G401.6 (cell line): ENCODE measurements at regions not wholly inside any gene's neighbourhood (a gene's known extent, or its start where the extent isn't known, plus 50 kb on each side); places are given as distances from the start of the nearest gene placed in this dataset.

ENCODE experiments used
- FAIRE-seq: peaks from 2 replicates; lab custom pipeline; 2012; peaks lifted over from hg19 to GRCh38; lab: Jason Lieb, UNC

GRCh38 chr12:14153803-14154202 lies 172.4 kb upstream of the GRIN2B start:
- FAIRE-seq, result no peak

- no peak for FAIRE-seq
Observed at GRCh38 chr12:14156606-14157005, 175.2 kb upstream of the GRIN2B start.

GRCh38 chr12:14157088-14157747 lies 175.8 kb upstream of the GRIN2B start:
- no peak for FAIRE-seq

GRCh38 chr12:14164266-14164665 lies 182.9 kb upstream of the GRIN2B start:
- no peak for FAIRE-seq

DNA sequence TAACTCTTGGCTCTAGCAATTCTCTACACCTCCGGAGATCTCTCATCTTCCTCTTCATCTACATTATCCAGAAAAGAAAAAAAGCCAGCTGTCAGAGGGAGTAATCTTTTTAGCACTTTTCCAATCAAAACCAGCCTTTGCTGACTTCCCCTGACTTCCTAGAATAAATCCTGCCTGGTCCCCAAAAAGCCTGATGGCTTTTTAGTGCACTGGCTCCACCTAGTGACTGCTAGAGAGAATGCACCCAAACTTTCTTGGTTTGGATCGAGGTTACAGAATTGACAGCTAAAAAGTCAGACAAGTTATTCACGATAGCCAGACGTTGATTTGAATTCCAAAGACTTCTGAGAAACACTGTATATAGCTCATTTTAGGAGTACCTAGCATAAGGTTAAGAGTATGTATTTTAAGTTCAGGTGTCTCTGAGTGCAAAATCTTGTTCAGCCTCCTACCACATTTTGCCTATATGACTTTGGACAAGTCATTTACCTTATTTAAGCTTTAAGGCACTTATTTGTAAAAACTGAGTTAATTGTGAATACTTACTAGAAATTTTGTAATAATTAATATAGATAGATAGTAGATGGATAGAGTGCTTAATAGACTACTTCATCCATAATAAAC lies 185.7 kb upstream of the GRIN2B start:
- FAIRE-seq, result peak; percentile 93

GRCh38 chr12:14169281-14169680 lies 187.9 kb upstream of the GRIN2B start:
- no peak for FAIRE-seq

- no peak for FAIRE-seq
Observed at GRCh38 chr12:14171106-14171505, 189.7 kb upstream of the GRIN2B start.

- FAIRE-seq, result no peak
Observed at GRCh38 chr12:14175206-14175605, 190.3 kb upstream of the ATF7IP start.

- peak; percentile 68 for FAIRE-seq
Observed at GRCh38 chr12:14185427-14186192, 179.9 kb upstream of the ATF7IP start.

- FAIRE-seq, result no peak
Observed at GRCh38 chr12:14186193-14186502, 179.3 kb upstream of the ATF7IP start.

DNA sequence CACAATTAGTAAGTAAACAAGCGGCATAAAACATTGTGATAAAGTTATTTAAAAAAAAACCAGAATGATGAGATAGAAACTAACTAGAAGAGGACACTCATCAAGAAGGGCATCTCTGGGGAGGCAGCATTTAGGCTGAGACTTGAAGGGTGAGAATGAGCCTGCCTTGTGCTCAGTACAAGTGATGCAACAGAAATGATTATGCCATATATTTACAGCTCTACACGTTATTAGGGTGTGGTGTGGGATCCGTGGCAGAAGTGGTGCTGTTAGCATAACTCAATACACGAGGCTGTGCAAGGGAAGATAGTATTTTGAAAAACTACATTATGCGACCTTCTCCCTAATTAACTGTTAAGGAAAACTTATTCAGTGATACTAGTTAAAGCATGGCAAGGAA lies 178.5 kb upstream of the ATF7IP start:
- FAIRE-seq, result no peak

DNA sequence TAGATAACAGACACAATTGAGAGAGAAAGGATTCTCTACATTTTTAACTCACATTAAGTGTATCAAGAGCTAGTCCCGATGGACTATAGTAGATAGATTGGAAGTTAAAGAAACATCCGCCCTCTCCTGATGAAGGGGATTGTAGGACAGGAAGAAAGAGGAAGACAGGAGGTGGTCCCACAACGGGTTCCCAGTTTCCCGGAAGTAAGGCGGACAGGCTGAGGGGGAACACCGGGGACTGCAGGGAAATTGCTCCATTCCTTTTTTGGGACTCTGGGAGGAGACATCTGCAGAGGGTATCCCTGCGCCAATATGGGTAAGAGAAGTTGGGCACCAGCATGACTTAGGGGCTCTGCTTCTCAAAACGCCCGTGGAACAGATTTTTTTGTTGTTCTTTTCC lies 177.5 kb upstream of the ATF7IP start:
- FAIRE-seq, result no peak

DNA sequence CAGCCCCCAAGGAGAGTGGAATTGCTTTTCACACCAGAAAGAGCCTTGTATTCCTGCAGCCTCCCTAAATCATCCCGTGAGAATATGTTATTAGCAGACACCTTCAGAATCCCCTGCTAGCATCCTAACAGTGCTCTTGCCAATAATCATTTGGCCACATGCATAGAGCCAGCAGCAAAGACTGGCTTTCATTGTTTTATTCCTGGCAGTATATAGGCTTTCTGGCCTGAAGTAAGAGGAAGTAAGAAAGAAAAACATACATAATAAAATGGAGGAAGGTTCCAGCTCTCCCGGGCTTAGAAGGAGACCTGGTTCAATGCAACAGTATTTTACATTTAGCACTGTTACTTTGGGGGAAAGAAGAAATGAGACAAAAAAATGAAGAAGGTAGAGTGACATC lies 176.7 kb upstream of the ATF7IP start:
- FAIRE-seq, result no peak

- no peak for FAIRE-seq
Observed at GRCh38 chr12:14190694-14191093, 174.8 kb upstream of the ATF7IP start.

DNA sequence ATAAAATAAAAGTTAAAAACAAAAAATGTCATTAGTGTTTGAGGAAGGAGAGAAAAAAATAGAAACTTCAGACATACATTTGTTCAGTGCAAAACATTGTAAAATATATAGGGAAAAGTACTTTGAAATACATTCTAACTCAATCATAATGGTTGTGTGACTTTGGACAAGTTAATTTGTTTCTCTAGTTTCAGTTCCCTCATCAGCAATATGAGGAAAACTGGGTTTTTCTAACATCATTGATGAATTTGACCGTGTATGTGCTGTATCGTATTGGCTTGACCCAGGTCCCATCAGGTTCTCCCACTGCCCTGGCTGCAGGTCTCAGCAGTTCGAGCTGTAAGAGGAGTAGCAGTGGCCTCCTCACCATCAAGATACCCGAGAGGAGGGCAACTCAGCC lies 173.9 kb upstream of the ATF7IP start:
- no peak for FAIRE-seq

DNA sequence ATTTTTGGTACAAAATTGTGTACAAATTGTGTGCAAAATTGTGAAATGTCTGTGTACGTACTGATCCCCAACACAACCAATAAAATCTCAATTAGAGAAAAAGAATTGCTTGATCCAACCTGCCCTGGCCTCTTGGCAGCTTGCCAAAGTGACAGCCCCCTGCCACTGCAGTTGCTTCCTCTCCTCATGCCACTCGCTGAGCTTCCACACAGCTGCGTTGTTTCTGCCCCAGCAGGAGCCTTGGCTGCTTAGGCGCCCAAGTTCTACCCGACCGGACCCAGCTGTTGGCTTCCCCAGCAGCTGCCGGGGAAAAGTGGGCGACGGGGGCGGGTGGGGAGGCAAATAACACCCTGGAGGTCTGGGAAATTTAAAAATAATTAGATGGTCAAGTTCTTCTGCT lies 171.8 kb upstream of the ATF7IP start:
- no peak for FAIRE-seq

DNA sequence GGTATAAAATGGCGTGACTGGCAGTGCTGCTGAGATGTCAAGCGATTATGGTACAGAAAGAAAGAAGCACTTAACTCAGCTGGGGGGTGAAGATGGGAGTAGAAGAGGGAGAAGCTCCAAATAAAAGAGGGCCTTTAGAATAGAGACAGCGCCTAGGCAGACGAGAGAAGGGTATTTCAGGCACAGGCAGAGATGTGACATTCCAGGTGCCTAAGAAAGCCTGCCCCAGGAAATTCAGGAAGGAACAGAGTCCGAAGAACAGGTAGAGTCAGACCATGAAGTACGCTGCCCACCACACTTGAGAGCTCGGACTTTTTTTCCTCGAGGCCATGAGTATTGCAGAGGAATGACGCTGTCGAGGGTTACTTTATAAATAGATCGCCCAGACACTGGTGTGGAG lies 170.9 kb upstream of the ATF7IP start:
- FAIRE-seq, result no peak

DNA sequence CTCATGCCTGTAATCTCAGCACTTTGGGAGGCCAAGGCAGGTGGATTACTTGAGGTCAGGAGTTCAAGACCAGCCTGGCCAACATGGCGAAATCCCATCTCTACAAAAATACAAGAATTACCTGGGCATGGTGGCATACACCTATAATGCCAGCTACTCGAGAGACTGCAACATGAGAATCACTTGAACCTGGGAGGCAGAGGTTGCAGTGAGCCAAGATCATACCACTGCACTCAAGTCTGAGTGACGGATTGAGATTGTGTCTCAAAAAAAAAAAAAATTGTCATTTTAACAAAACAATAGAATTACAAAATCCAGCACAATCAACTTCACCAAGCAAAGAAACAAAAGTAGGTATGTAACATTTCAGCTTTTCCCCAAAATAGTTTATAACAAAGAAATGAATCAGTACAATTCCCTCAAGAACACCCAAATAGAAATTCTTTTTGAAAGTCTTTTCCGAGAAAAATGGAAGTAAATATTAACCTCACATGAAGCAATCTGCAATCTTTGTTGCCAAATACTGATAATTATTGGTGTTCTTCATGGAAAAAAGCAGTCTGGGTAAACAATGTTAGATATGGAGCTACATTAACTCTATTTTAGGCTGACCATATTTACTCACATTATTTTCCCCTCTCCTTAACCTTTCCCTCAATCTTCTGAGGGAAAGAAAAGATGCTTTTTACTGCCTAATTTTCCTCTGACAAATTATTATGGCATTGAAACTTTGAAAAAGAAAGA lies 165.9 kb upstream of the ATF7IP start:
- no peak for FAIRE-seq

GRCh38 chr12:14200598-14200997 lies 164.9 kb upstream of the ATF7IP start:
- peak; percentile 73 for FAIRE-seq

DNA sequence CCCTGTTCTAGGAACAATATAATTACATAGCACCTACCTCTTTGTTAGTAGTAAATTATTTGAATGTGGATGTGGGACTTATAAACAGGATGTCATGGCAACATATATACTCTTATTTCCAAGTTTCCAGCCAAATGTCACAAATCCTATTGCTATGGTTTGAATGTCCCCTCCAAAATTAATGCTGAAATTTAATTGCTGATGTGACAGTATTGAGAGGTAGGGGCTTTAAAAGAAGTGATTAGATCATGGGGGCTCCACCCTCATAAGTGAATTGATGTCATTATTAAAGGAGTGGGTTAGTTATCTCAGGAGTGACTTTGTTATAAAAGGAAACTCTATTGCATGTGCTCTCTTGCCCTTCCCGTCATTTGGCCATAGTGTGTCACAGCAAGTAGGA lies 164.2 kb upstream of the ATF7IP start:
- FAIRE-seq, result no peak

DNA sequence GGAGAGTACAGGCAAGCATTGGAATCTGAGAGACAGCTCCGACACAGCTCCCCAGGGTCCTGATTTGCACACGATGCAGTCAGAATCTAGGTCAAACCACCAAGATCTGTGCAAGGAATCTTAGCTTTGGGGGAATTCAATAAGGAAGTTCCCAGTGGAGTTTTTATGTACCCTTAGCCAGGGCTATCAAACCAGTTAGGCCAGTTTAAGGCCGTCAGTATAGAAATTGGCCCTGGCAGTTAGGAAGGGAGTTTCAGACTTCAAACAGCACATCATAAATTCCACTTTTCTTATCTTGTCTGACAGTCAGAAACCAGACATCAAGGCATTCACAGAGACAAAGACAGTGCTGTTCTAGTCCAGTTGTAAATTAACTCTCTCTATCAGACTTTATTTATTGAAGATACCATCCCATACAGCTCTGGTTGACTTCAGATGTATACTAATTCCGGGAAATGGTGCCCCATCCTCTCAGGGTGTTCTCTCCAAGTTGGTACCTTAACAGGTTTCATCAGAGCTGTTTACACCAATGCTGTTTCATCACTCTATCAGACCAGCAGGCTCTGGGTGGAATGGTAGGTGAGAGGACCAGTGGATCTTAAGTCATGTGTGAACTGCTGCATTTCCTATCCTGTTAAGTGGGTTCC lies 157.5 kb upstream of the ATF7IP start:
- no peak for FAIRE-seq

- no peak for FAIRE-seq
Observed at GRCh38 chr12:14211947-14212387, 153.5 kb upstream of the ATF7IP start.

GRCh38 chr12:14213542-14213941 lies 151.9 kb upstream of the ATF7IP start:
- FAIRE-seq, result no peak
